Testis (tissue), 2 donors: ENCODE measurements at regions not wholly inside any gene's neighbourhood (a gene's known extent, or its start where the extent isn't known, plus 50 kb on each side); places are given as distances from the start of the nearest gene placed in this dataset.

Source experiments
- DNase-seq: peaks from one replicate; pipeline ENCODE4 v3.0.0-alpha.2; 2019
- H3K27ac ChIP-seq, 2 donors: fragments of 200-600 bp; sonication (generic); one replicate each; pipeline ENCODE4 v1.5.1; 2019
- H3K27me3 ChIP-seq: fragments of 200-600 bp; sonication (generic); one replicate; pipeline ENCODE4 v1.5.1; 2019
- H3K36me3 ChIP-seq: fragments of 200-600 bp; sonication (generic); one replicate; pipeline ENCODE4 v1.5.1; 2017; ENCODE audit warnings: low read depth; ENCODE audit errors: missing control alignments
- H3K4me1 ChIP-seq: fragments of 200-600 bp; sonication (generic); one replicate; pipeline ENCODE4 v1.5.1; 2019
- H3K4me3 ChIP-seq, 2 donors: fragments of 200-600 bp; sonication (generic); one replicate each; pipeline ENCODE4 v1.5.1; 2017 to 2019
- H3K9me3 ChIP-seq: fragments of 200-600 bp; sonication (generic); one replicate; pipeline ENCODE4 v1.5.1; 2017
- CTCF ChIP-seq, 3 experiments: fragments of 450-650 bp in 2 of 3; fragments of 200-600 bp in 1 of 3; sonication (generic) in 1 of 3; IDR thresholded peaks; one replicate each; pipeline ENCODE4 v1.5.1; 2016 to 2019; ENCODE audit warnings: antibody characterized with exemption in 3 of 3, mild to moderate bottlenecking in 2 of 3, moderate library complexity in 1 of 3
- POLR2A ChIP-seq: fragments of 450-650 bp; IDR thresholded peaks from one replicate; pipeline ENCODE4 v1.6.1; 2017; ENCODE audit warnings: antibody characterized with exemption, mild to moderate bottlenecking, moderate library complexity
- WGBS, 2 donors: methylation state at CpG; one replicate each; pipeline ENCODE4 v1.1.5; 2018; 5-methylcytosine and 5-hydroxymethylcytosine counted together
- intact Hi-C: fragments of 100-400 bp; cut with DNase I; formaldehyde crosslinking; loops from one replicate; pipeline ENCODE4 v1.15.1; 2023; ENCODE audit warnings: low total_unique reads

GRCh38 chr3:23003733-23004046, 199.4 kb upstream of the UBE2E2 start:
- H3K4me1 ChIP-seq, result no peaks in the 10 kb centered on the region
- intact Hi-C loops, result no loop called here
- 55 to 82% methylated on average over 4 of the region's 4 CpGs for WGBS, 2 donors
- DNase-seq, result no peak
- H3K27me3 ChIP-seq, result no peaks in the 10 kb centered on the region
- no peak for TF ChIP-seq CTCF (IDR thresholded peaks at IDR 0.05)
- no peak for TF ChIP-seq POLR2A
- H3K9me3 ChIP-seq, result no peaks in the 10 kb centered on the region
- H3K4me3 ChIP-seq, result no peak overlapping the region
- no peak overlapping the region for H3K27ac ChIP-seq
- no peaks in the 10 kb centered on the region for H3K36me3 ChIP-seq

GRCh38 chr3:23004971-23005370, 198.2 kb upstream of the UBE2E2 start:
- TF ChIP-seq POLR2A, result no peak
- TF ChIP-seq CTCF (IDR thresholded peaks at IDR 0.05), result no peak
- intact Hi-C loops, result no loop called here
- no peak overlapping the region for H3K27ac ChIP-seq
- 83 to 89% methylated on average over 5 of the region's 5 CpGs for WGBS, 2 donors
- no peaks in the 10 kb centered on the region for H3K9me3 ChIP-seq
- no peaks in the 10 kb centered on the region for H3K36me3 ChIP-seq
- H3K4me3 ChIP-seq, result no peak overlapping the region
- H3K27me3 ChIP-seq, result no peaks in the 10 kb centered on the region
- DNase-seq, result no peak
- no peaks in the 10 kb centered on the region for H3K4me1 ChIP-seq

GRCh38 chr3:23017801-23018200, 185.3 kb upstream of the UBE2E2 start:
- no peak overlapping the region for H3K4me3 ChIP-seq
- no peaks in the 10 kb centered on the region for H3K27me3 ChIP-seq
- H3K4me1 ChIP-seq, result no peaks in the 10 kb centered on the region
- no peak for TF ChIP-seq POLR2A
- no peak for TF ChIP-seq CTCF (IDR thresholded peaks at IDR 0.05)
- H3K36me3 ChIP-seq, result no peaks in the 10 kb centered on the region
- intact Hi-C loops, result no loop called here
- H3K27ac ChIP-seq, result no peak overlapping the region
- WGBS, 2 donors, result 60 to 61% methylated on average over 1 of the region's 1 CpG
- no peaks in the 10 kb centered on the region for H3K9me3 ChIP-seq
- DNase-seq, result no peak

- no peaks in the 10 kb centered on the region for H3K36me3 ChIP-seq
- no peak for DNase-seq
- intact Hi-C loops, result no loop called here
- H3K9me3 ChIP-seq, result no peaks in the 10 kb centered on the region
- WGBS, 2 donors, result 49 to 53% methylated on average over 4 of the region's 4 CpGs
- TF ChIP-seq CTCF (IDR thresholded peaks at IDR 0.05), result no peak
- TF ChIP-seq POLR2A, result no peak
- no peaks in the 10 kb centered on the region for H3K27me3 ChIP-seq
- no peak overlapping the region for H3K27ac ChIP-seq
- no peaks in the 10 kb centered on the region for H3K4me1 ChIP-seq
- no peak overlapping the region for H3K4me3 ChIP-seq
Observed at GRCh38 chr3:23019596-23020300, 183.4 kb upstream of the UBE2E2 start.

- no peaks in the 10 kb centered on the region for H3K9me3 ChIP-seq
- no peak for TF ChIP-seq POLR2A
- TF ChIP-seq CTCF (IDR thresholded peaks at IDR 0.05), result no peak
- no peak overlapping the region for H3K27ac ChIP-seq
- peaks cover 4% of the 10 kb centered on the region for H3K27me3 ChIP-seq
- no peak for DNase-seq
- intact Hi-C loops, result no loop called here
- H3K36me3 ChIP-seq, result no peaks in the 10 kb centered on the region
- H3K4me3 ChIP-seq, result no peak overlapping the region
- H3K4me1 ChIP-seq, result no peaks in the 10 kb centered on the region
- 45 to 55% methylated on average over 2 of the region's 2 CpGs for WGBS, 2 donors
Observed at GRCh38 chr3:23028294-23028693, 174.8 kb upstream of the UBE2E2 start.
